ENCODE measurements at regions not wholly inside any gene's neighbourhood (a gene's known extent, or its start where the extent isn't known, plus 50 kb on each side); places are given as distances from the start of the nearest gene placed in this dataset.

DNA sequence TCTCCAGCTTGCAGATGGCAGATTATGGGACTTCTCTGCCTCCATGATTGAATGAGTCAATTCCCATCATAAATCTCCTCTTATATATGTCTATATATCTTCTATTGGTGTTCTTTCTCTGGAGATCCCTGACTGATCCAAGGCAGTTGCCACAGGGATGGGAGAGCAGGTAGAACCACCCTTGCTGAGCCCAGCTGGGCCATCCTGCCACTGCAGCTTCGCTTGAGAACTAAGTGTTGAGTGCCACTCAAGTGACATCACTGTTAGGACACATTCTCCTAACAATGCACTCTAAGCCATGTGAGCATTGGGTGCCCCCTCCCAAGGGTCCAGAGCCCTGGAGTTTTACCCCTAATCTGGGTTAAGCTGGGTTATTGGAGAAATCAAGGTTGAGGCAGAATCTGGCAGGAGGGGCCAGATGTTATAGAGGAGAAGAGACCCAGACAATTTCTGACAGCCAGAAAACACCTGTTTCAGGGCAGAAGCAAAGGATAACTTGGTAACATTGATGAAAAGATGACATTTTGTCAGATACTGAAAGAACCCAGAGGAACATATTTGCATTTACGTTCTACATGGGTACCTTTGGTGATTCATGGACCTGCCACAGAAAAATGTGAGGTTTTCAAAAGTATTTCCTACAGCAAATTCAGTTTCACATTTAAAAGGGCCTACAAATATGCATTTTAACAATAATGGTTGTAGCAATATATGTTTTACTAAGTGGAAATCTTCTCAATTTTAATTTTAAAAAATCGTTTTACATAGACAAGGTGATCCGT, 57.2 kb upstream of the MAX start:
- Histone ChIP-seq H3K27ac (ENCODE audit: low read depth in 1 of 2, low read length in 2 of 2) (no peak overlapping the region), H3K4me3 (ENCODE audit: low read depth in 1 of 3, low read length in 3 of 3) (no peak overlapping the region), H3K9me3 (ENCODE audit: control insufficient read depth in 4 of 4, low read length in 3 of 4) (no peaks in the 10 kb centered on the region), H3K36me3 (ENCODE audit: control insufficient read depth in 4 of 4, insufficient read depth in 3 of 4, low read depth in 1 of 4, low read length in 3 of 4) (no peaks in the 10 kb centered on the region), H3K27me3 (ENCODE audit: control insufficient read depth in 4 of 4, insufficient read depth in 4 of 4, low read length in 3 of 4) (no peaks in the 10 kb centered on the region), H3K9ac (ENCODE audit: low read depth in 1 of 2, low read length in 2 of 2) (no peak overlapping the region), H3K4me1 (ENCODE audit: control insufficient read depth in 4 of 4, insufficient read depth in 4 of 4, low read length in 3 of 4) (peaks cover 0 to 4% (median 0%) of the 10 kb centered on the region in 4 donors)
- TF ChIP-seq SP1 (IDR thresholded peaks at IDR 0.05) (no peak), NR2F2 (IDR thresholded peaks at IDR 0.05) (no peak), GABPA (IDR thresholded peaks at IDR 0.05 in 1 of 2, conservative IDR thresholded peaks at IDR 0.05 in 1 of 2) (no peak), TAF1 (conservative IDR thresholded peaks at IDR 0.05) (no peak), HNF4A (conservative IDR thresholded peaks at IDR 0.05) (no peak)
- TF ChIP-seq, protein P1, sequence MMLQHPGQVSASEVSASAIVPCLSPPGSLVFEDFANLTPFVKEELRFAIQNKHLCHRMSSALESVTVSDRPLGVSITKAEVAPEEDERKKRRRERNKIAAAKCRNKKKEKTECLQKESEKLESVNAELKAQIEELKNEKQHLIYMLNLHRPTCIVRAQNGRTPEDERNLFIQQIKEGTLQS (IDR thresholded peaks at IDR 0.05): no peak
- TF ChIP-seq, protein P2, sequence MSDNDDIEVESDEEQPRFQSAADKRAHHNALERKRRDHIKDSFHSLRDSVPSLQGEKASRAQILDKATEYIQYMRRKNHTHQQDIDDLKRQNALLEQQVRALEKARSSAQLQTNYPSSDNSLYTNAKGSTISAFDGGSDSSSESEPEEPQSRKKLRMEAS (IDR thresholded peaks at IDR 0.05): no peak
- DNase-seq (ENCODE audit: low spot score): no peak
- 82% methylated on average over 4 of the region's 4 CpGs for WGBS

DNA sequence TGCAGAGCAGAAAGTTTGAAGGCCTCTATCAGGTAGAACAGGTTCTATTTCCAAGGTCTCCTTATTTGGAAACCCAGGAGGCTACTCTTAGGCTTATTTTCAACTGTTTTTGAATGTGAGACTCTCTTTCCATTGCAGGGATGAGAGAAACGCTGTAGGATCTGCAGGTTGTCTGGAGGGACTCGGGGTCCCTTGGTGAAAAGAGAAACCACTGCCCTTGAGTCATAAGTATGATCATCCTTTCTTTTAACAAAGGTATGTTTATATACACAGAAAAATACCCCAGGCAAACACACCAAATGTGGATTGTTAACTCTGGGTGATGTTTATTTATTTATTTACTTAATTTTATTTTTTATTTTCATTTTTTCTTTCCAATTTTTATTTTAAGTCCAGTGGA, 57.8 kb upstream of the MAX start:
- Histone ChIP-seq H3K4me1 (ENCODE audit: control insufficient read depth in 4 of 4, insufficient read depth in 4 of 4, low read length in 3 of 4) (peaks cover 0 to 4% (median 0%) of the 10 kb centered on the region in 4 donors), H3K27ac (ENCODE audit: low read depth in 1 of 2, low read length in 2 of 2) (no peak overlapping the region), H3K27me3 (ENCODE audit: control insufficient read depth in 4 of 4, insufficient read depth in 4 of 4, low read length in 3 of 4) (no peaks in the 10 kb centered on the region), H3K4me3 (ENCODE audit: low read depth in 1 of 3, low read length in 3 of 3) (no peak overlapping the region), H3K9ac (ENCODE audit: low read depth in 1 of 2, low read length in 2 of 2) (no peak overlapping the region), H3K9me3 (ENCODE audit: control insufficient read depth in 4 of 4, low read length in 3 of 4) (no peaks in the 10 kb centered on the region), H3K36me3 (ENCODE audit: control insufficient read depth in 4 of 4, insufficient read depth in 3 of 4, low read depth in 1 of 4, low read length in 3 of 4) (no peaks in the 10 kb centered on the region)
- no peak for DNase-seq (ENCODE audit: low spot score)
- TF ChIP-seq HNF4G (IDR thresholded peaks at IDR 0.05) (no peak), GABPA (IDR thresholded peaks at IDR 0.05 in 1 of 2, conservative IDR thresholded peaks at IDR 0.05 in 1 of 2) (no peak), NR2F2 (IDR thresholded peaks at IDR 0.05) (no peak), TAF1 (conservative IDR thresholded peaks at IDR 0.05) (no peak), YY1 (IDR thresholded peaks at IDR 0.05) (no peak), RXRA (IDR thresholded peaks at IDR 0.05) (no peak), FOXA1 (IDR thresholded peaks at IDR 0.05) (no peak), SP1 (IDR thresholded peaks at IDR 0.05) (no peak), RAD21 (IDR thresholded peaks at IDR 0.05) (no peak), HNF4A (conservative IDR thresholded peaks at IDR 0.05) (no peak), FOXA2 (IDR thresholded peaks at IDR 0.05) (no peak)
- TF ChIP-seq, protein P1 (IDR thresholded peaks at IDR 0.05): no peak
- TF ChIP-seq, protein P3, sequence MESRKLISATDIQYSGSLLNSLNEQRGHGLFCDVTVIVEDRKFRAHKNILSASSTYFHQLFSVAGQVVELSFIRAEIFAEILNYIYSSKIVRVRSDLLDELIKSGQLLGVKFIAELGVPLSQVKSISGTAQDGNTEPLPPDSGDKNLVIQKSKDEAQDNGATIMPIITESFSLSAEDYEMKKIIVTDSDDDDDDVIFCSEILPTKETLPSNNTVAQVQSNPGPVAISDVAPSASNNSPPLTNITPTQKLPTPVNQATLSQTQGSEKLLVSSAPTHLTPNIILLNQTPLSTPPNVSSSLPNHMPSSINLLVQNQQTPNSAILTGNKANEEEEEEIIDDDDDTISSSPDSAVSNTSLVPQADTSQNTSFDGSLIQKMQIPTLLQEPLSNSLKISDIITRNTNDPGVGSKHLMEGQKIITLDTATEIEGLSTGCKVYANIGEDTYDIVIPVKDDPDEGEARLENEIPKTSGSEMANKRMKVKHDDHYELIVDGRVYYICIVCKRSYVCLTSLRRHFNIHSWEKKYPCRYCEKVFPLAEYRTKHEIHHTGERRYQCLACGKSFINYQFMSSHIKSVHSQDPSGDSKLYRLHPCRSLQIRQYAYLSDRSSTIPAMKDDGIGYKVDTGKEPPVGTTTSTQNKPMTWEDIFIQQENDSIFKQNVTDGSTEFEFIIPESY (IDR thresholded peaks at IDR 0.05): no peak
- TF ChIP-seq, protein P2 (IDR thresholded peaks at IDR 0.05): no peak
- TF ChIP-seq, protein P4, sequence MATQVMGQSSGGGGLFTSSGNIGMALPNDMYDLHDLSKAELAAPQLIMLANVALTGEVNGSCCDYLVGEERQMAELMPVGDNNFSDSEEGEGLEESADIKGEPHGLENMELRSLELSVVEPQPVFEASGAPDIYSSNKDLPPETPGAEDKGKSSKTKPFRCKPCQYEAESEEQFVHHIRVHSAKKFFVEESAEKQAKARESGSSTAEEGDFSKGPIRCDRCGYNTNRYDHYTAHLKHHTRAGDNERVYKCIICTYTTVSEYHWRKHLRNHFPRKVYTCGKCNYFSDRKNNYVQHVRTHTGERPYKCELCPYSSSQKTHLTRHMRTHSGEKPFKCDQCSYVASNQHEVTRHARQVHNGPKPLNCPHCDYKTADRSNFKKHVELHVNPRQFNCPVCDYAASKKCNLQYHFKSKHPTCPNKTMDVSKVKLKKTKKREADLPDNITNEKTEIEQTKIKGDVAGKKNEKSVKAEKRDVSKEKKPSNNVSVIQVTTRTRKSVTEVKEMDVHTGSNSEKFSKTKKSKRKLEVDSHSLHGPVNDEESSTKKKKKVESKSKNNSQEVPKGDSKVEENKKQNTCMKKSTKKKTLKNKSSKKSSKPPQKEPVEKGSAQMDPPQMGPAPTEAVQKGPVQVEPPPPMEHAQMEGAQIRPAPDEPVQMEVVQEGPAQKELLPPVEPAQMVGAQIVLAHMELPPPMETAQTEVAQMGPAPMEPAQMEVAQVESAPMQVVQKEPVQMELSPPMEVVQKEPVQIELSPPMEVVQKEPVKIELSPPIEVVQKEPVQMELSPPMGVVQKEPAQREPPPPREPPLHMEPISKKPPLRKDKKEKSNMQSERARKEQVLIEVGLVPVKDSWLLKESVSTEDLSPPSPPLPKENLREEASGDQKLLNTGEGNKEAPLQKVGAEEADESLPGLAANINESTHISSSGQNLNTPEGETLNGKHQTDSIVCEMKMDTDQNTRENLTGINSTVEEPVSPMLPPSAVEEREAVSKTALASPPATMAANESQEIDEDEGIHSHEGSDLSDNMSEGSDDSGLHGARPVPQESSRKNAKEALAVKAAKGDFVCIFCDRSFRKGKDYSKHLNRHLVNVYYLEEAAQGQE (IDR thresholded peaks at IDR 0.05): no peak
- 91% methylated on average over 2 of the region's 2 CpGs for WGBS
